SK-N-SH (cell line): ENCODE measurements at regions not wholly inside any gene's neighbourhood (a gene's known extent, or its start where the extent isn't known, plus 50 kb on each side); places are given as distances from the start of the nearest gene placed in this dataset.
"Not testable (repeated sequence)": the region's sequence is repeated elsewhere in the genome, so short reads cannot be mapped to it uniquely, and the experiment has no call there.

Experiments
- CTCF ChIA-PET: fragments of 300-600, 350-600 bp; formaldehyde crosslinking; extraction: SDS; loops from one replicate; lab custom pipeline; 2021; lab: Yijun Ruan, JAX
- POLR2A ChIA-PET: fragments of 350-600 bp; sonication (Branson Sonifier 250); formaldehyde crosslinking; extraction: SDS; loops from one replicate; lab custom pipeline; 2020; ENCODE audit warnings: antibody characterized with exemption, inconsistent platforms; lab: Yijun Ruan, JAX
- DNase-seq: peaks from one replicate; pipeline ENCODE4 v3.0.0; 2012
- H2AFZ ChIP-seq: fragments of 200-600 bp; sonication (generic); 2 replicates; pipeline ENCODE4 v1.8.1; 2016; ENCODE audit warnings: antibody characterized with exemption, mild to moderate bottlenecking, low read depth
- H3F3A ChIP-seq: fragments of 200-600 bp; sonication (generic); replicated peaks from 2 replicates; pipeline ENCODE3; 2016; ENCODE audit warnings: antibody characterized with exemption, mild to moderate bottlenecking; ENCODE audit not compliant: insufficient read depth
- H3K27ac ChIP-seq, 2 experiments: fragments of 200-500 bp in 1 of 2; fragments of 200-600 bp in 1 of 2; sonication (Bioruptor generic) in 1 of 2; sonication (generic), shearing (Covaris generic) in 1 of 2; 2 replicates each; pipeline versions ENCODE4 v1.5.1 to v1.6.1; 2014 to 2016; ENCODE audit warnings: low read depth in 2 of 2, inconsistent platforms in 1 of 2, low read length in 1 of 2, mild to moderate bottlenecking in 1 of 2, mixed read lengths in 1 of 2
- H3K27me3 ChIP-seq: fragments of 200-600 bp; sonication (generic), shearing (Covaris generic); 2 replicates; pipeline ENCODE4 v1.6.1; 2016; ENCODE audit warnings: mixed run types; ENCODE audit not compliant: insufficient read depth
- H3K36me3 ChIP-seq, 2 experiments: fragments of 200-500 bp in 1 of 2; fragments of 200-600 bp in 1 of 2; sonication (Bioruptor generic) in 1 of 2; sonication (generic) in 1 of 2; replicated peaks in 1 of 2; 2 replicates each; pipeline versions ENCODE3 to v1.5.1; 2014 to 2016; ENCODE audit warnings: low read length in 1 of 2, mild to moderate bottlenecking in 1 of 2; ENCODE audit not compliant: insufficient read depth in 2 of 2, control insufficient read depth in 1 of 2
- H3K4me1 ChIP-seq, 2 experiments: fragments of 200-500 bp in 1 of 2; fragments of 200-600 bp in 1 of 2; sonication (Bioruptor generic) in 1 of 2; sonication (generic), shearing (Covaris generic) in 1 of 2; 2 replicates each; pipeline versions ENCODE4 v1.5.1 to v1.6.1; 2014 to 2016; ENCODE audit warnings: low read depth in 1 of 2, low read length in 1 of 2, mixed run types in 1 of 2; ENCODE audit not compliant: insufficient read depth in 2 of 2, control insufficient read depth in 1 of 2
- H3K4me2 ChIP-seq: fragments of 200-600 bp; sonication (generic), shearing (Covaris generic); 2 replicates; pipeline ENCODE4 v1.6.1; 2017; ENCODE audit warnings: mixed run types
- H3K4me3 ChIP-seq, 2 experiments: fragments of 200-500 bp in 1 of 2; fragments of 200-600 bp in 1 of 2; sonication (Bioruptor generic) in 1 of 2; sonication (generic), shearing (Covaris generic) in 1 of 2; 2 replicates each; pipeline versions ENCODE4 v1.5.1 to v1.8.1; 2014 to 2016; ENCODE audit warnings: low read depth in 2 of 2, inconsistent platforms in 1 of 2, low read length in 1 of 2, mild to moderate bottlenecking in 1 of 2, mixed read lengths in 1 of 2, moderate library complexity in 1 of 2
- H3K79me2 ChIP-seq: fragments of 200-600 bp; sonication (generic); 2 replicates; pipeline ENCODE4 v1.8.1; 2017; ENCODE audit warnings: mild to moderate bottlenecking; ENCODE audit not compliant: insufficient read depth
- H3K9ac ChIP-seq: fragments of 200-600 bp; sonication (generic); 2 replicates; pipeline ENCODE4 v1.6.1; 2017; ENCODE audit warnings: mixed run types
- H3K9me2 ChIP-seq: fragments of 200-600 bp; sonication (generic); 2 replicates; pipeline ENCODE4 v1.6.1; 2017; ENCODE audit warnings: mixed run types
- H3K9me3 ChIP-seq: fragments of 200-600 bp; sonication (generic); 2 replicates; pipeline ENCODE4 v1.6.1; 2017; ENCODE audit warnings: mixed run types, mild to moderate bottlenecking, moderate library complexity
- H4K20me1 ChIP-seq: fragments of 200-600 bp; sonication (generic); 2 replicates; pipeline ENCODE4 v1.6.1; 2017; ENCODE audit warnings: mild to moderate bottlenecking, mixed run types; ENCODE audit not compliant: insufficient read depth
- WGBS: methylation state at CpG from one replicate; pipeline ENCODE4 v1.1.6; 2017; ENCODE audit warnings: low lambda C conversion rate; 5-methylcytosine and 5-hydroxymethylcytosine counted together

GRCh38 chr2:87132577-87132976 is 110.9 kb upstream of the PLGLB1 start:
- WGBS: 24% methylated on average over 2 of the region's 2 CpGs
- DNase-seq, H3F3A ChIP-seq, H3K27me3 ChIP-seq, H2AFZ ChIP-seq, CTCF ChIA-PET, H3K9me2 ChIP-seq, H3K27ac ChIP-seq, H3K9ac ChIP-seq, H3K9me3 ChIP-seq, H3K4me1 ChIP-seq, POLR2A ChIA-PET, H3K79me2 ChIP-seq, H3K4me3 ChIP-seq, H4K20me1 ChIP-seq, H3K4me2 ChIP-seq, H3K36me3 ChIP-seq: not testable (repeated sequence)

- H3K9ac ChIP-seq, H2AFZ ChIP-seq, H3K9me2 ChIP-seq, CTCF ChIA-PET, H3K79me2 ChIP-seq, H3K27me3 ChIP-seq, DNase-seq, H3F3A ChIP-seq, H4K20me1 ChIP-seq, H3K4me3 ChIP-seq, H3K36me3 ChIP-seq, H3K4me1 ChIP-seq, H3K9me3 ChIP-seq, H3K27ac ChIP-seq, POLR2A ChIA-PET, H3K4me2 ChIP-seq: not testable (repeated sequence)
- WGBS: no CpG with 5 or more reads among the region's 7 CpGs
Measured at GRCh38 chr2:87151835-87152493, 130.3 kb upstream of the PLGLB1 start.

GRCh38 chr2:87174454-87174853 is 152.8 kb upstream of the PLGLB1 start:
- H3K9me3 ChIP-seq, H3K4me1 ChIP-seq, H3K9ac ChIP-seq, H3K4me3 ChIP-seq, H3F3A ChIP-seq, H3K79me2 ChIP-seq, H3K9me2 ChIP-seq, H3K36me3 ChIP-seq, H2AFZ ChIP-seq, H3K27ac ChIP-seq, H3K4me2 ChIP-seq, H4K20me1 ChIP-seq, POLR2A ChIA-PET, H3K27me3 ChIP-seq, CTCF ChIA-PET, DNase-seq: not testable (repeated sequence)
- 55% methylated on average over 2 of the region's 2 CpGs for WGBS

- H3K4me2 ChIP-seq, DNase-seq, H3K27me3 ChIP-seq, H3K9me2 ChIP-seq, H4K20me1 ChIP-seq, H3K36me3 ChIP-seq, CTCF ChIA-PET, H3K9me3 ChIP-seq, H3K9ac ChIP-seq, POLR2A ChIA-PET, H2AFZ ChIP-seq, H3F3A ChIP-seq, H3K4me1 ChIP-seq, H3K27ac ChIP-seq, H3K4me3 ChIP-seq, H3K79me2 ChIP-seq: not testable (repeated sequence)
- WGBS: 35% methylated on average over 5 of the region's 5 CpGs
Measured at GRCh38 chr2:87183373-87183772, 161.7 kb upstream of the PLGLB1 start.

GRCh38 chr2:87184260-87184659 is 162.6 kb upstream of the PLGLB1 start:
- H3K36me3 ChIP-seq, CTCF ChIA-PET, DNase-seq, H3K4me2 ChIP-seq, POLR2A ChIA-PET, H4K20me1 ChIP-seq, H3K4me1 ChIP-seq, H3K9me2 ChIP-seq, H3K27me3 ChIP-seq, H3K9me3 ChIP-seq, H3F3A ChIP-seq, H3K4me3 ChIP-seq, H3K79me2 ChIP-seq, H3K9ac ChIP-seq, H3K27ac ChIP-seq, H2AFZ ChIP-seq: not testable (repeated sequence)
- 53% methylated on average over 2 of the region's 3 CpGs for WGBS

GRCh38 chr2:87189214-87189613 is 167.6 kb upstream of the PLGLB1 start:
- H3K27me3 ChIP-seq, POLR2A ChIA-PET, H2AFZ ChIP-seq, H3K27ac ChIP-seq, H3K79me2 ChIP-seq, H4K20me1 ChIP-seq, H3K36me3 ChIP-seq, H3F3A ChIP-seq, H3K4me3 ChIP-seq, H3K9me2 ChIP-seq, H3K4me2 ChIP-seq, H3K9me3 ChIP-seq, DNase-seq, H3K4me1 ChIP-seq, H3K9ac ChIP-seq, CTCF ChIA-PET: not testable (repeated sequence)
- no CpG with 5 or more reads among the region's 3 CpGs for WGBS
